HepG2 (cell line): ENCODE measurements at regions not wholly inside any gene's neighbourhood (a gene's known extent, or its start where the extent isn't known, plus 50 kb on each side); places are given as distances from the start of the nearest gene placed in this dataset.

Source experiments
- ARID5B ChIP-seq: IDR thresholded peaks from 2 replicates; pipeline ENCODE4 v1.4.0; 2020; ENCODE audit warnings: mild to moderate bottlenecking, missing genetic modification reagents
- ARNT ChIP-seq: fragments of 450-650 bp; IDR thresholded peaks from 2 replicates; pipeline ENCODE4 v1.6.1; 2017
- CREM ChIP-seq, 2 experiments: sonication (generic) in 1 of 2; formaldehyde crosslinking in 1 of 2; IDR thresholded peaks; 2 replicates each; pipeline versions ENCODE4 v1.4.0 to v1.6.1; 2016 to 2020; ENCODE audit warnings: antibody characterized with exemption in 1 of 2, mild to moderate bottlenecking in 1 of 2, missing genetic modification reagents in 1 of 2
- HMGXB4 ChIP-seq, 2 experiments: sonication (generic) in 1 of 2; formaldehyde crosslinking in 1 of 2; IDR thresholded peaks; 2 replicates each; pipeline versions ENCODE4 v1.4.0 to v1.6.1; 2018 to 2020; ENCODE audit warnings: missing genetic modification reagents in 2 of 2, borderline replicate concordance in 1 of 2, low read depth in 1 of 2, mild to moderate bottlenecking in 1 of 2, missing biosample characterization in 1 of 2
- KDM2A ChIP-seq: sonication (generic); formaldehyde crosslinking; IDR thresholded peaks from 2 replicates; pipeline ENCODE4 v1.4.0; 2020; ENCODE audit warnings: low read depth, missing genetic modification reagents, borderline replicate concordance
- POLR2G ChIP-seq: fragments of 200-400 bp; formaldehyde crosslinking; IDR thresholded peaks from 2 replicates; pipeline ENCODE4 v1.6.1; 2018; ENCODE audit warnings: mild to moderate bottlenecking, low read depth, low read length, moderate library complexity
- RBAK ChIP-seq: sonication (generic); formaldehyde crosslinking; IDR thresholded peaks from 2 replicates; pipeline ENCODE4 v1.5.1; 2020; ENCODE audit warnings: mild to moderate bottlenecking, missing genetic modification reagents
- TEAD2 ChIP-seq: sonication (generic); formaldehyde crosslinking; IDR thresholded peaks from 2 replicates; pipeline ENCODE4 v1.9.0; 2021; ENCODE audit warnings: missing genetic modification reagents
- ZNF616 ChIP-seq: sonication (generic); formaldehyde crosslinking; IDR thresholded peaks from 2 replicates; pipeline ENCODE4 v1.5.0; 2020; ENCODE audit warnings: low read depth, mild to moderate bottlenecking, missing genetic modification reagents
- ZNF747 ChIP-seq: sonication (generic); formaldehyde crosslinking; IDR thresholded peaks from 2 replicates; pipeline ENCODE4 v1.8.1; 2023; ENCODE audit warnings: missing genetic modification reagents, mild to moderate bottlenecking, borderline replicate concordance
- TF ChIP-seq, protein P1 (sequence below): sonication (generic); formaldehyde crosslinking; IDR thresholded peaks from 2 replicates; pipeline ENCODE4 v1.4.0; 2020; ENCODE audit warnings: missing genetic modification reagents, borderline replicate concordance
- TF ChIP-seq, protein P2 (sequence below): sonication (generic); formaldehyde crosslinking; IDR thresholded peaks from 2 replicates; pipeline ENCODE4 v1.8.0; 2022; ENCODE audit warnings: mild to moderate bottlenecking, missing genetic modification reagents, moderate library complexity
- TF ChIP-seq, protein P3 (sequence below): sonication (generic); formaldehyde crosslinking; IDR thresholded peaks from 2 replicates; pipeline ENCODE4 v1.4.0; 2020; ENCODE audit warnings: mild to moderate bottlenecking, missing genetic modification reagents, borderline replicate concordance

- TF ChIP-seq, protein P1, sequence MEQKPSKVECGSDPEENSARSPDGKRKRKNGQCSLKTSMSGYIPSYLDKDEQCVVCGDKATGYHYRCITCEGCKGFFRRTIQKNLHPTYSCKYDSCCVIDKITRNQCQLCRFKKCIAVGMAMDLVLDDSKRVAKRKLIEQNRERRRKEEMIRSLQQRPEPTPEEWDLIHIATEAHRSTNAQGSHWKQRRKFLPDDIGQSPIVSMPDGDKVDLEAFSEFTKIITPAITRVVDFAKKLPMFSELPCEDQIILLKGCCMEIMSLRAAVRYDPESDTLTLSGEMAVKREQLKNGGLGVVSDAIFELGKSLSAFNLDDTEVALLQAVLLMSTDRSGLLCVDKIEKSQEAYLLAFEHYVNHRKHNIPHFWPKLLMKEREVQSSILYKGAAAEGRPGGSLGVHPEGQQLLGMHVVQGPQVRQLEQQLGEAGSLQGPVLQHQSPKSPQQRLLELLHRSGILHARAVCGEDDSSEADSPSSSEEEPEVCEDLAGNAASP (CRISPR knock-in tag), result peak; percentile 95
- TF ChIP-seq HMGXB4 (CRISPR knock-in tag; IDR thresholded peaks at IDR 0.05; ENCODE audit: borderline replicate concordance in 1 of 2, low read depth in 1 of 2) (peak; percentile 36 to 59; a peak in 1 of 4 replicates), RBAK (CRISPR knock-in tag) (no peak), TEAD2 (CRISPR knock-in tag) (no peak), KDM2A (CRISPR knock-in tag) (peak; percentile 75), CREM (IDR thresholded peaks at IDR 0.05) (peak; percentile 49; the same call in 1 of the 2 replicates), CREM (CRISPR knock-in tag; IDR thresholded peaks at IDR 0.05) (no peak), ZNF747 (peak; percentile 46; the same call in 1 of the 2 replicates), ARID5B (peak; percentile 66), ZNF616 (CRISPR knock-in tag) (0 out of 2 replicates have a peak, but pooled peaks have one; percentile 14), ARNT (no peak), POLR2G (peak; percentile 92)
- TF ChIP-seq, protein P2, sequence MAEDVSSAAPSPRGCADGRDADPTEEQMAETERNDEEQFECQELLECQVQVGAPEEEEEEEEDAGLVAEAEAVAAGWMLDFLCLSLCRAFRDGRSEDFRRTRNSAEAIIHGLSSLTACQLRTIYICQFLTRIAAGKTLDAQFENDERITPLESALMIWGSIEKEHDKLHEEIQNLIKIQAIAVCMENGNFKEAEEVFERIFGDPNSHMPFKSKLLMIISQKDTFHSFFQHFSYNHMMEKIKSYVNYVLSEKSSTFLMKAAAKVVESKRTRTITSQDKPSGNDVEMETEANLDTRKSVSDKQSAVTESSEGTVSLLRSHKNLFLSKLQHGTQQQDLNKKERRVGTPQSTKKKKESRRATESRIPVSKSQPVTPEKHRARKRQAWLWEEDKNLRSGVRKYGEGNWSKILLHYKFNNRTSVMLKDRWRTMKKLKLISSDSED (CRISPR knock-in tag), result no peak
- TF ChIP-seq, protein P3, sequence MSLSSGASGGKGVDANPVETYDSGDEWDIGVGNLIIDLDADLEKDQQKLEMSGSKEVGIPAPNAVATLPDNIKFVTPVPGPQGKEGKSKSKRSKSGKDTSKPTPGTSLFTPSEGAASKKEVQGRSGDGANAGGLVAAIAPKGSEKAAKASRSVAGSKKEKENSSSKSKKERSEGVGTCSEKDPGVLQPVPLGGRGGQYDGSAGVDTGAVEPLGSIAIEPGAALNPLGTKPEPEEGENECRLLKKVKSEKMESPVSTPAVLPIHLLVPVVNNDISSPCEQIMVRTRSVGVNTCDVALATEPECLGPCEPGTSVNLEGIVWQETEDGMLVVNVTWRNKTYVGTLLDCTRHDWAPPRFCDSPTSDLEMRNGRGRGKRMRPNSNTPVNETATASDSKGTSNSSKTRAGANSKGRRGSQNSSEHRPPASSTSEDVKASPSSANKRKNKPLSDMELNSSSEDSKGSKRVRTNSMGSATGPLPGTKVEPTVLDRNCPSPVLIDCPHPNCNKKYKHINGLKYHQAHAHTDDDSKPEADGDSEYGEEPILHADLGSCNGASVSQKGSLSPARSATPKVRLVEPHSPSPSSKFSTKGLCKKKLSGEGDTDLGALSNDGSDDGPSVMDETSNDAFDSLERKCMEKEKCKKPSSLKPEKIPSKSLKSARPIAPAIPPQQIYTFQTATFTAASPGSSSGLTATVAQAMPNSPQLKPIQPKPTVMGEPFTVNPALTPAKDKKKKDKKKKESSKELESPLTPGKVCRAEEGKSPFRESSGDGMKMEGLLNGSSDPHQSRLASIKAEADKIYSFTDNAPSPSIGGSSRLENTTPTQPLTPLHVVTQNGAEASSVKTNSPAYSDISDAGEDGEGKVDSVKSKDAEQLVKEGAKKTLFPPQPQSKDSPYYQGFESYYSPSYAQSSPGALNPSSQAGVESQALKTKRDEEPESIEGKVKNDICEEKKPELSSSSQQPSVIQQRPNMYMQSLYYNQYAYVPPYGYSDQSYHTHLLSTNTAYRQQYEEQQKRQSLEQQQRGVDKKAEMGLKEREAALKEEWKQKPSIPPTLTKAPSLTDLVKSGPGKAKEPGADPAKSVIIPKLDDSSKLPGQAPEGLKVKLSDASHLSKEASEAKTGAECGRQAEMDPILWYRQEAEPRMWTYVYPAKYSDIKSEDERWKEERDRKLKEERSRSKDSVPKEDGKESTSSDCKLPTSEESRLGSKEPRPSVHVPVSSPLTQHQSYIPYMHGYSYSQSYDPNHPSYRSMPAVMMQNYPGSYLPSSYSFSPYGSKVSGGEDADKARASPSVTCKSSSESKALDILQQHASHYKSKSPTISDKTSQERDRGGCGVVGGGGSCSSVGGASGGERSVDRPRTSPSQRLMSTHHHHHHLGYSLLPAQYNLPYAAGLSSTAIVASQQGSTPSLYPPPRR (CRISPR knock-in tag), result no peak
These were observed 207.4 kb upstream of the RFC3 start (continued) for GRCh38 chr13:33610438-33611120.
